Middle frontal gyrus (tissue), 1 donor: ENCODE measurements at regions not wholly inside any gene's neighbourhood (a gene's known extent, or its start where the extent isn't known, plus 50 kb on each side); places are given as distances from the start of the nearest gene placed in this dataset.

Experiments used
- DNase-seq: peaks from one replicate; pipeline ENCODE4 v3.0.0-alpha.2; 2015; ENCODE audit warnings: low spot score; ENCODE audit errors: extremely low spot score

GRCh38 chr3:43866529-43867353, 176.0 kb downstream of the ABHD5 start:
- DNase-seq: no peak

- DNase-seq: no peak
Measured at GRCh38 chr3:43867436-43868072, 176.8 kb downstream of the ABHD5 start.

- no peak for DNase-seq
Measured at GRCh38 chr3:43869491-43869890, 178.8 kb downstream of the ABHD5 start.

GRCh38 chr3:43870120-43870519, 179.4 kb downstream of the ABHD5 start:
- no peak for DNase-seq

- no peak for DNase-seq
Measured at GRCh38 chr3:43870844-43871626, 180.3 kb downstream of the ABHD5 start.

- DNase-seq: no peak
Measured at GRCh38 chr3:43871627-43872245, 181.0 kb downstream of the ABHD5 start.

- no peak for DNase-seq
Measured at GRCh38 chr3:43872301-43872700, 181.6 kb downstream of the ABHD5 start.

- no peak for DNase-seq
Measured at GRCh38 chr3:43872901-43873300, 182.2 kb downstream of the ABHD5 start.

- no peak for DNase-seq
Measured at GRCh38 chr3:43873723-43874122, 183.0 kb downstream of the ABHD5 start.

- DNase-seq: no peak
Measured at GRCh38 chr3:43874290-43874689, 183.6 kb downstream of the ABHD5 start.

- DNase-seq: no peak
Measured at GRCh38 chr3:43874731-43875130, 184.0 kb downstream of the ABHD5 start.

- DNase-seq: no peak
Measured at GRCh38 chr3:43876648-43877047, 185.9 kb downstream of the ABHD5 start.

GRCh38 chr3:43879166-43879565, 188.4 kb downstream of the ABHD5 start:
- no peak for DNase-seq

GRCh38 chr3:43882976-43883680, 192.4 kb downstream of the ABHD5 start:
- DNase-seq: no peak

- no peak for DNase-seq
Measured at GRCh38 chr3:43883729-43884396, 193.1 kb downstream of the ABHD5 start.

GRCh38 chr3:43884581-43884980, 193.8 kb downstream of the ABHD5 start:
- DNase-seq: no peak

GRCh38 chr3:43885908-43886618, 195.3 kb downstream of the ABHD5 start:
- DNase-seq: no peak

- DNase-seq: no peak
Measured at GRCh38 chr3:43892061-43892460, 201.3 kb downstream of the ABHD5 start.

- no peak for DNase-seq
Measured at GRCh38 chr3:43892526-43892925, 201.8 kb downstream of the ABHD5 start.

GRCh38 chr3:43893727-43894126, 203.0 kb downstream of the ABHD5 start:
- DNase-seq: no peak
